SIG-M5 (cell line): ENCODE measurements at regions not wholly inside any gene's neighbourhood (a gene's known extent, or its start where the extent isn't known, plus 50 kb on each side); places are given as distances from the start of the nearest gene placed in this dataset.
"Not testable (repeated sequence)": the region's sequence is repeated elsewhere in the genome, so short reads cannot be mapped to it uniquely, and the experiment has no call there.

Experiments used
- DNase-seq: peaks from one replicate; lab custom pipeline; 2025; lab: John Stamatoyannopoulos, UW

GRCh38 chr14:71396050-71396677 lies 488.9 kb downstream of the PCNX1 start:
- no peak for DNase-seq

DNA sequence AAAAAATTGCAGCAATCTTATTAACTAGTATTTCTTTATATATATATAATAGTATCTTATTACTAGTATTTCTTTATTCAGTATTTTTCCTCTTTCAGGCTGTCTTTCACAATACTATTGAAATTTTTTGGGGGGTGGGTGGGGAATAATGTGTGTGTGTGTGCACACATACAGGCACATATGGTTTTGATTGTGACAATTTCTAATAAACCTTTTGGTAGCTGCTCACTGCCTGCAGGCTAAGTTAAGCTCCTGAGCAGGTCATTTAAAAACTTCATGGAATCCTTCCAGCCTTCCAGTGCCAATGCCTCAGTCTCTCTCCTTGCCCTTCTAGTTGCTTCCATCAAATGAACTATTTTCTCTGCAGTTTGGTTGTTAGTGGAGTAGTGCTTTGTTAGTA lies 490.1 kb downstream of the PCNX1 start:
- DNase-seq, result no peak

DNA sequence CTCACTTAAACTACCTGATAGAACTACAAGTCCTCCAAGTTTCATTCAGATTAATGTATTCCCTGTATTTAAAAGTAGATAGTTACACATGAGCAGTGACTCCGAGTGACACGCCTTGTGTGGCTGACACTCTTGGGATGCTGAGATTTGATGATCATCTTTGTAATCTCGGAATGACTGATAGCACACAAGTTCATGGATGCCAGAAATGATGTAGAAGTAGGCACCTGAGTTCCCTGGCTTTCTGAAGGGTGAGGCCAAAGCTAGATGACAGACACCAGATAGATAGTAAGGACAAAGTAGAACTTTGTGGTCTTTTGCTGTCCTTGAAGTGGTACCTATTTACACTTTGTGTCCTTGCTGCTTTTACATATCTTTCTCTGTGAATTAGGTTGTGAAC lies 491.2 kb downstream of the PCNX1 start:
- no peak for DNase-seq

- peak; percentile 70 for DNase-seq
These were observed 491.8 kb downstream of the PCNX1 start for GRCh38 chr14:71399057-71399487.

- DNase-seq, result no peak
These were observed 493.6 kb downstream of the PCNX1 start for GRCh38 chr14:71400871-71401321.

DNA sequence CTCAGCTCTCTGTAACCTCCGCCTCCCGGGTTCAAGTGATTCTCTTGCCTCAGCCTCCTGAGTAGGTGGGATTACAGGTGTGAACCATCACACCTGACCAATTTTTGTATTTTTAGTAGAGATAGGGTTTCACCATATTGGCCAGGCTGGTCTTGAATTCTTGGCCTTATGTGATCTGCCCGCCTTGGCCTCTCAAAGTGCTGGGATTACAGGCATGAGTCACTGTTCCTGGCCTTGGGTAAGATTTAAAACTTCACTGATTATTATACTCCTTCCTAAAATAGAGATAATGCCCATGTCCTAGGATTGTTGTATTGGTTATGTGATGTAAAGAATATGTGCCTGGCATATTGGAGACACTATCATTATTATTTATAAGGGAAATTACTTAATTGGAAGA lies 495.2 kb downstream of the PCNX1 start:
- not testable (repeated sequence) for DNase-seq

GRCh38 chr14:71403656-71404055 lies 496.4 kb downstream of the PCNX1 start:
- DNase-seq, result no peak

GRCh38 chr14:71405676-71406075 lies 498.4 kb downstream of the PCNX1 start:
- no peak for DNase-seq

DNA sequence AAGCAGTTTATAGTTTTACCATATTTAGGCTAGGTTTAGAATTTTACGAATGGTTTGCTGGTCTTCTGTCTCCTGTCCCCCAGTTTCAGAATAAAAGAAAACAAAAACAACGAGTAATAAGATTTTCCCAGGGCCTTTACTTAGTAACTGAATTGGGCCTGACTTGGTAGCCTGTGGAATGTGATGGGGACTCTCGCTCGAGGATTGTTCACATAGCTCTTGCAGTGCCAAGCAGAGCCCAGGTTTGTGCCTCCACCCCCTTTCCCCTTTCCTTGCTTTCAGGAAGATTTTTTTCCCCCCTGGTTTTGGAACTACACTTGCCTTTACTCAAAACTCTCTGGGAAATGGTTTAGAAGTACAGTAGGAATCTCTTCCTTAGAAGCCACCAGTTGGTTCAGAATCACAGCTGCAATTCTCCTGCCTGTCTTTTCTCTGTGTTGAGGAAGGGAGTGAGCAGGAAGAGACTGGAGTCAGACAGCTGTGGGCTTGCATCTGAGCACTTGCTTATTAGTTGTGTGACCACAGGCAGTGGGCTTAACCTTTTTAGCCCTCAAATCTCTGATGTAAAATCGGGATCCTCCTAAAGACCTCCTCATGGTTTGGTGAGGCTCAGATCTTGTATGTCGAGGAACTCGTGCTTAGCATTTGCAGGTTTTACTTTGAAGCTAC lies 501.2 kb downstream of the PCNX1 start:
- DNase-seq, result no peak

GRCh38 chr14:71410578-71411284 lies 503.5 kb downstream of the PCNX1 start:
- no peak for DNase-seq

GRCh38 chr14:71411285-71411595 lies 504.0 kb downstream of the PCNX1 start:
- no peak for DNase-seq

DNA sequence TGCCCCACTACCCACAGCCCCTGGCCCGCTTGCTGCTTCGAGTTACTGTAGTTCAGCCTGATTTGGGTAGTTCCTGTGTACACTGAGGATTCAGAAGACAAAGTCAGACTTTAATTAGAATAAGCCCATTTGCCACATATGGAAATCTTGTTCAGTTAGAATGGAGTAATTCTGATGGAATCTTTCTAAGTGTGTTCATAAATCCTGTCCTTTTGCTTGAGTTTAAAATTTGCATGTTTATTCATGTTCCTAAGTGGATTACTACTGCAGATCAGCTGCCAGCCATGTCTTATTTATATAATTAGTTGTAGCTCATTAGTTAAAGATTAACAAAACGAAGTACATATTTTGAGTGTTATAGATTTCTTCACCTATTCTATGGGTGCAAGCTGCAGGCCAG lies 504.5 kb downstream of the PCNX1 start:
- no peak for DNase-seq

- no peak for DNase-seq
These were observed 507.6 kb downstream of the PCNX1 start for GRCh38 chr14:71414631-71415403.

DNA sequence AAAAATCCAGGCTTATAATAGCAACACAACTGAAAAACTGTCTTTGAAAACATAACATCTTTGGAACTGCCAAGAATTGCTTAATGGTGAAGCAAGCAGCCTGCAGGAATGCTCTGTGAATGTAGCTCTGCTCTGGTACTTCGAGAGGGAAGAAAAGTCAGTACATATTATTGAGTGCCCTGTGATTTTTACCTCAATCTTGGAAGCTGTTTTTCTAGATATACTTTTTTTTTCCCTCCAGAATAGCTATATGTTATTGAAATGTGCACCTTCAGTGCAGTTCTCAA lies 508.1 kb downstream of the PCNX1 start:
- no peak for DNase-seq

DNA sequence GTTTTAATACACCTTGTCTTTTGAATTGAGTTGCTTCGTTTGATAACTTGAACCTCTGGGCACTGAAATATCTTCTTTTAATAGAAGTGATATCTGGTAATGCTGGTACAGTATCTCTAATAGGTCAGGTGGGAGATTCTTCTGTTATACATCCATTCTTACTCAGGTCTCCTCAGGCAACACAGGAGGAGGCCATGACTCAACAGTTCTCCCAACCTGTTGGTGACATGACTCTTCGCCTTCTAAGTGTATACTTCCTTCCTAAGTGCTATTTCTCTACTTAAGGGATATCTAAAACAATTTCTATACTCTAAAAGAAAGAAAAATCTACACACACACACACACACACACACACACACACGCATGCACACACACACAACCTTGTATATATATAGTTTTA lies 509.1 kb downstream of the PCNX1 start:
- DNase-seq, result no peak

DNA sequence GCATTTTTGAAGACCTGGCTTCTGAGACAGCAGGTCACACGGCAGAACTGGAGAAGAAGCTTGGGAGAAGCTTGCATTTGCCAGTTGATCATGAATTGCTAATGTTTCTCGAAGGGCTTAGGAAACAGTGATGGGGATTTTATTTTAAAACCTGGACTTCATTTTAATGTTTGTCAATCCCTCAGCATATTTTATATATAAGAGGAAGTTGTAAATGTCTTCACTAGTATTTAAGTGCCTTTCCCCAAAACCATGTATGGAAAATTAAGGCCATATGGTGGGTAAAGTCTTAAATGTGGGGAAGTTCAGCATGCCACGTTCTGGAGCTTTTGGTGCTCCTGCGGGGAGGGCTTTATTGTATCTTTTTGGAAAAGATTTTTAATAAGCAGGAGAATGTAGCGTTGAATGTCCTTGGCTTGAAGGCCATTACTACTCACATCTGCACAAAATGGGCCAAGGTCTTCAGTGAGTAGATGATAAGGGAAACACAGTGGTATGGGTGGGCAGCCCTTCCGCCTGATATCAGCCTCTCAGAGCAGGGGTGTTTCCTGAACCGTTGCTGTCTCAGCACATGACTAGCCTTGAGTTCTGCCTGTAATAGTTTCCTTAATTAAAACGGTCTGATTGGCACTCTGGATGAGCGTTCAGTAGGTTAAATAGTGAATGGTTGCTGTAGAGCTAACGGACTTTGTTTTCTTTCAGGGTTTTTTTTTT lies 511.4 kb downstream of the PCNX1 start:
- DNase-seq, result no peak

DNA sequence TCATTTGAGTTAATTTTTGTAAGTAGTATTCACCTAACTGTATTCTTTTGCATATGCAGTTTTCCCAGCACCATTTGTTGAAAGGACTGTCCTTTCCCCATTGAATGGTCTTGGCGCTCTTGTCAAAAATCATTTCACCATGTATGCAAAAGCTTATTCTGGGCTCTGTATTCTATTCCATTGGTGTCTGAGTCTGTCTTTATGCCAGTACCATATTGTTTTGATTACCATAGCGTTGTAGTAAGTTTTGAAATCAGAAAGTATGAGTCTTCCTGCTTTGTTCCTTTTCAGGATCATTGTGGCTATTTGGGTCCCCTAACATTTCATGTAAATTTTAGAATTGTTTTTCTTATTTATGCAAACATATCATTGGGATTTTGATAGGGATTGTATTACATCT lies 508.7 kb upstream of the RGS6 start:
- no peak for DNase-seq

GRCh38 chr14:71424941-71425340 lies 507.3 kb upstream of the RGS6 start:
- no peak for DNase-seq

- no peak for DNase-seq
These were observed 506.2 kb upstream of the RGS6 start for GRCh38 chr14:71426001-71426400.

- no peak for DNase-seq
These were observed 502.3 kb upstream of the RGS6 start for GRCh38 chr14:71429902-71430301.

GRCh38 chr14:71430321-71430677 lies 501.9 kb upstream of the RGS6 start:
- DNase-seq, result no peak

GRCh38 chr14:71430678-71431376 lies 501.4 kb upstream of the RGS6 start:
- DNase-seq, result no peak
